ENCODE measurements at regions not wholly inside any gene's neighbourhood (a gene's known extent, or its start where the extent isn't known, plus 50 kb on each side); places are given as distances from the start of the nearest gene placed in this dataset.

GRCh38 chr14:58805057-58805456, 167.3 kb downstream of the DACT1 start:
- no peaks in the 10 kb centered on the region for H3K9me3 ChIP-seq (ENCODE audit: low read length)
- H3K36me3 ChIP-seq (ENCODE audit: insufficient read depth, low read length) = no peaks in the 10 kb centered on the region
- H3F3A ChIP-seq (ENCODE audit: insufficient read depth, low read length) = no peaks in the 10 kb centered on the region
- H3K27me3 ChIP-seq (ENCODE audit: insufficient read depth, low read length) = no peaks in the 10 kb centered on the region
- no peaks in the 10 kb centered on the region for H3K4me1 ChIP-seq (ENCODE audit: insufficient read depth, low read length, severe bottlenecking)
- H3K79me2 ChIP-seq (ENCODE audit: insufficient read depth, low read length) = no peaks in the 10 kb centered on the region
- no peak overlapping the region for H3K4me3 ChIP-seq (ENCODE audit: low read depth, low read length, poor library complexity, severe bottlenecking)
- H3K27ac ChIP-seq (ENCODE audit: low read depth, low read length, poor library complexity, severe bottlenecking) = no peak overlapping the region
- no peak overlapping the region for H2AFZ ChIP-seq (ENCODE audit: low read length)
- H3K4me2 ChIP-seq (ENCODE audit: low read length) = no peak overlapping the region
- TF ChIP-seq EZH2 (IDR thresholded peaks at IDR 0.05; ENCODE audit: borderline replicate concordance, low read length) = no peak
- TF ChIP-seq, protein P1, sequence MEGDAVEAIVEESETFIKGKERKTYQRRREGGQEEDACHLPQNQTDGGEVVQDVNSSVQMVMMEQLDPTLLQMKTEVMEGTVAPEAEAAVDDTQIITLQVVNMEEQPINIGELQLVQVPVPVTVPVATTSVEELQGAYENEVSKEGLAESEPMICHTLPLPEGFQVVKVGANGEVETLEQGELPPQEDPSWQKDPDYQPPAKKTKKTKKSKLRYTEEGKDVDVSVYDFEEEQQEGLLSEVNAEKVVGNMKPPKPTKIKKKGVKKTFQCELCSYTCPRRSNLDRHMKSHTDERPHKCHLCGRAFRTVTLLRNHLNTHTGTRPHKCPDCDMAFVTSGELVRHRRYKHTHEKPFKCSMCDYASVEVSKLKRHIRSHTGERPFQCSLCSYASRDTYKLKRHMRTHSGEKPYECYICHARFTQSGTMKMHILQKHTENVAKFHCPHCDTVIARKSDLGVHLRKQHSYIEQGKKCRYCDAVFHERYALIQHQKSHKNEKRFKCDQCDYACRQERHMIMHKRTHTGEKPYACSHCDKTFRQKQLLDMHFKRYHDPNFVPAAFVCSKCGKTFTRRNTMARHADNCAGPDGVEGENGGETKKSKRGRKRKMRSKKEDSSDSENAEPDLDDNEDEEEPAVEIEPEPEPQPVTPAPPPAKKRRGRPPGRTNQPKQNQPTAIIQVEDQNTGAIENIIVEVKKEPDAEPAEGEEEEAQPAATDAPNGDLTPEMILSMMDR (IDR thresholded peaks at IDR 0.05; ENCODE audit: low read length) = no peak
- no peaks in the 10 kb centered on the region for H3K9me2 ChIP-seq (ENCODE audit: low read depth, low read length)
- H3K9ac ChIP-seq (ENCODE audit: low read length) = no peak overlapping the region
- no peaks in the 10 kb centered on the region for H4K20me1 ChIP-seq (ENCODE audit: insufficient read depth, low read length)

GRCh38 chr14:58805605-58806409, 168.0 kb downstream of the DACT1 start:
- Histone ChIP-seq H3K4me3 (ENCODE audit: low read depth, low read length, poor library complexity, severe bottlenecking) (no peak overlapping the region), H3K4me1 (ENCODE audit: insufficient read depth, low read length, severe bottlenecking) (no peaks in the 10 kb centered on the region), H3K36me3 (ENCODE audit: insufficient read depth, low read length) (no peaks in the 10 kb centered on the region), H3K9me3 (ENCODE audit: low read length) (no peaks in the 10 kb centered on the region), H3K79me2 (ENCODE audit: insufficient read depth, low read length) (no peaks in the 10 kb centered on the region), H3K9ac (ENCODE audit: low read length) (no peak overlapping the region), H3K27ac (ENCODE audit: low read depth, low read length, poor library complexity, severe bottlenecking) (no peak overlapping the region), H4K20me1 (ENCODE audit: insufficient read depth, low read length) (no peaks in the 10 kb centered on the region), H3F3A (ENCODE audit: insufficient read depth, low read length) (no peaks in the 10 kb centered on the region), H2AFZ (ENCODE audit: low read length) (no peak overlapping the region), H3K27me3 (ENCODE audit: insufficient read depth, low read length) (no peaks in the 10 kb centered on the region), H3K4me2 (ENCODE audit: low read length) (no peak overlapping the region), H3K9me2 (ENCODE audit: low read depth, low read length) (no peaks in the 10 kb centered on the region)
- TF ChIP-seq, protein P1 (IDR thresholded peaks at IDR 0.05; ENCODE audit: low read length) = no peak
- TF ChIP-seq EZH2 (IDR thresholded peaks at IDR 0.05; ENCODE audit: borderline replicate concordance, low read length) = no peak

DNA sequence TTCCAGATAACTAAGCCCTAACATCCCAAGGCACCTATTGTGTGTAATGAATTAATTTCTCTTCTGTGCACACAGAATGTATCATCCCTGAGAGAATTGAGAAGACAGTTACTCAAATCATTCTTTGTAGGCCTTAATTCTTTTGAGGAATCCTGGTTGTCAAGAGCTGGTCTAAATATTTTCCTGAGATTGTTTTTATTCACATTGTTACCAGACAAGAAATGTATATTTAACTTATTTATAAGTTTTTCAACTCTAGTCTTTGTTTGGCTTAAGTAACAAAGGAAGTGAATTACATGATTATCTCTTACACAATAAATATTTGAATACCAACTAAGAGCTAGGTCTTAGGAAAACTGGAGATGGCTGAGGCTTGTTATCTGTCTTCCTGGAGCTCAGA, 169.4 kb downstream of the DACT1 start:
- no peaks in the 10 kb centered on the region for H3K4me1 ChIP-seq (ENCODE audit: insufficient read depth, low read length, severe bottlenecking)
- TF ChIP-seq EZH2 (IDR thresholded peaks at IDR 0.05; ENCODE audit: borderline replicate concordance, low read length) = no peak
- TF ChIP-seq, protein P1 (IDR thresholded peaks at IDR 0.05; ENCODE audit: low read length) = no peak

More for the DNA sequence above, 169.4 kb downstream of the DACT1 start:
- no peaks in the 10 kb centered on the region for H3K27me3 ChIP-seq (ENCODE audit: insufficient read depth, low read length)
- H2AFZ ChIP-seq (ENCODE audit: low read length) = no peak overlapping the region
- no peaks in the 10 kb centered on the region for H4K20me1 ChIP-seq (ENCODE audit: insufficient read depth, low read length)
- no peak overlapping the region for H3K4me3 ChIP-seq (ENCODE audit: low read depth, low read length, poor library complexity, severe bottlenecking)
- H3K9ac ChIP-seq (ENCODE audit: low read length) = no peak overlapping the region
- H3K4me2 ChIP-seq (ENCODE audit: low read length) = no peak overlapping the region
- H3K27ac ChIP-seq (ENCODE audit: low read depth, low read length, poor library complexity, severe bottlenecking) = no peak overlapping the region
- no peaks in the 10 kb centered on the region for H3K79me2 ChIP-seq (ENCODE audit: insufficient read depth, low read length)
- no peaks in the 10 kb centered on the region for H3K9me2 ChIP-seq (ENCODE audit: low read depth, low read length)
- no peaks in the 10 kb centered on the region for H3F3A ChIP-seq (ENCODE audit: insufficient read depth, low read length)
- no peaks in the 10 kb centered on the region for H3K9me3 ChIP-seq (ENCODE audit: low read length)
- no peaks in the 10 kb centered on the region for H3K36me3 ChIP-seq (ENCODE audit: insufficient read depth, low read length)

Data from OCI-LY1 (cell line).